GM19328 (cell line): ENCODE measurements at regions not wholly inside any gene's neighbourhood (a gene's known extent, or its start where the extent isn't known, plus 50 kb on each side); places are given as distances from the start of the nearest gene placed in this dataset.
A peak's percentile ranks its signal among the peaks of the same experiment; 100 is the strongest.

Experiments used
- ATAC-seq: cut with Tn5 transposase; IDR thresholded peaks from one replicate; pipeline ENCODE4 v1.9.1; 2021; ENCODE audit warnings: mild to moderate bottlenecking, moderate library complexity; ENCODE audit not compliant: unreplicated experiment

GRCh38 chr4:144463236-144463635 lies 182.7 kb upstream of the HHIP start:
- no peak for ATAC-seq

GRCh38 chr4:144463896-144464295 lies 182.1 kb upstream of the HHIP start:
- ATAC-seq = no peak

- ATAC-seq = no peak
Measured at GRCh38 chr4:144465546-144465945, 180.4 kb upstream of the HHIP start.

- ATAC-seq = no peak
Measured at GRCh38 chr4:144480068-144480467, 165.9 kb upstream of the HHIP start.

- ATAC-seq = no peak
Measured at GRCh38 chr4:144489831-144490230, 156.1 kb upstream of the HHIP start.

- no peak for ATAC-seq
Measured at GRCh38 chr4:144494280-144494679, 151.7 kb upstream of the HHIP start.

- ATAC-seq = no peak
Measured at GRCh38 chr4:144495944-144496343, 150.0 kb upstream of the HHIP start.

- peak; percentile 63 for ATAC-seq
Measured at GRCh38 chr4:144499777-144500176, 146.2 kb upstream of the HHIP start.

GRCh38 chr4:144501231-144501780 lies 144.7 kb upstream of the HHIP start:
- no peak for ATAC-seq

- no peak for ATAC-seq
Measured at GRCh38 chr4:144504883-144505282, 141.1 kb upstream of the HHIP start.

GRCh38 chr4:144507311-144508101 lies 138.4 kb upstream of the HHIP start:
- no peak for ATAC-seq

- no peak for ATAC-seq
Measured at GRCh38 chr4:144509088-144510015, 136.6 kb upstream of the HHIP start.

- ATAC-seq = no peak
Measured at GRCh38 chr4:144514736-144515135, 131.2 kb upstream of the HHIP start.

GRCh38 chr4:144518181-144518895 lies 127.6 kb upstream of the HHIP start:
- ATAC-seq = no peak

- ATAC-seq = no peak
Measured at GRCh38 chr4:144531841-144532240, 114.1 kb upstream of the HHIP start.

- ATAC-seq = peak; percentile 98
Measured at GRCh38 chr4:144547678-144548298, 98.2 kb upstream of the HHIP start.

- peak; percentile 57 for ATAC-seq
Measured at GRCh38 chr4:144556636-144557035, 89.3 kb upstream of the HHIP start.

- ATAC-seq = no peak
Measured at GRCh38 chr4:144557404-144557803, 88.6 kb upstream of the HHIP start.

- no peak for ATAC-seq
Measured at GRCh38 chr4:144562019-144562705, 83.8 kb upstream of the HHIP start.

- ATAC-seq = no peak
Measured at GRCh38 chr4:144564358-144564757, 81.6 kb upstream of the HHIP start.
